HG02798 (cell line): ENCODE measurements at regions not wholly inside any gene's neighbourhood (a gene's known extent, or its start where the extent isn't known, plus 50 kb on each side); places are given as distances from the start of the nearest gene placed in this dataset.
"Not testable (repeated sequence)": the region's sequence is repeated elsewhere in the genome, so short reads cannot be mapped to it uniquely, and the experiment has no call there.

Experiments
- ATAC-seq: cut with Tn5 transposase; IDR thresholded peaks from one replicate; pipeline ENCODE4 v1.9.1; 2021; ENCODE audit warnings: mild to moderate bottlenecking; ENCODE audit not compliant: unreplicated experiment, poor library complexity

DNA sequence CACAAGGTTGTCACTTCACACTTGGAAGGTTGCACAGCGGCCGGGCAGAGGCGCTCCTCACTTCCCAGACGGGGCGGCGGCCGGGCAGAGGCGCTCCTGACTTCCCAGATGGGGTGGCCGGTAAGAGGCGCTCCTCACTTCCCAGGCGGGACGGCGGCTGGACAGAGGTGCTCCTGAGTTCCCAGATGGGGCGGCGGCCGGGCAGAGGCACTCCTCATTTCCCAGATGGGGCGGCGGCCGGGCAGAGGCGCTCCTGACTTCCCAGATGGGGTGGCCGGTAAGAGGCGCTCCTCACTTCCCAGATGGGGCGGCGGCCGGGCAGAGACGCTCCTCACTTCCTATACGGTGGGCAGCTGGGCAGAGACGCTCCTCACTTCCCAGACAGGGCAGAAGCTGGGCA lies 199.4 kb upstream of the PODXL start:
- not testable (repeated sequence) for ATAC-seq

DNA sequence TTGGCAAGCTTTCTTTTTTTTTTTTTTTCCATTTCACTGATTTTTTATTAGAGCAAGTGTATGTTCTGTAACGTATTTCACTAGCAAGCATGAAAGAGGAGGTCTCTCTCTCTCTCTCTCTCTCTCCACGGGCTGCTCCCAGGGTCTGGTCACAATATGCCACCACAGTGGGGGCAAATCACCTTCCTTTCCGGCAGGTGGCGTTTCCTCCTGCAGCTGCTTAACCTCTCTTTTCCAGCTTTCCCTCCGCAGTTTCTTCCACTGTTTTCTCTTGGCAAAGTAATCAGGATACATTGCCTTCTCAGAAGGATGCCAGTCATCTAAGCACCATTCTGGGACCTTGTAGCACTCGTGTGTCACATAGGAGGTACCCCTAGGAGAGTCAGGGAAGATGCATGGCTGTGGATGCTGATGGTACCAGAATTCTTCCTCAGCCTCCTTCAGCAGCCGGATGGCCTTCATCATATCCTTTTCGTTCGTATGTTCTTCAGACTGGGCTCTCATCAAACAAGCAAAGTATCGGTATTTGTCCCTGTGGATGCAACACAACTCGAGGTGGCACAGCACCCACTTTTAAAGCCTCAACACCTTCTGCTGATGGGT lies 197.3 kb upstream of the PODXL start:
- no peak for ATAC-seq

DNA sequence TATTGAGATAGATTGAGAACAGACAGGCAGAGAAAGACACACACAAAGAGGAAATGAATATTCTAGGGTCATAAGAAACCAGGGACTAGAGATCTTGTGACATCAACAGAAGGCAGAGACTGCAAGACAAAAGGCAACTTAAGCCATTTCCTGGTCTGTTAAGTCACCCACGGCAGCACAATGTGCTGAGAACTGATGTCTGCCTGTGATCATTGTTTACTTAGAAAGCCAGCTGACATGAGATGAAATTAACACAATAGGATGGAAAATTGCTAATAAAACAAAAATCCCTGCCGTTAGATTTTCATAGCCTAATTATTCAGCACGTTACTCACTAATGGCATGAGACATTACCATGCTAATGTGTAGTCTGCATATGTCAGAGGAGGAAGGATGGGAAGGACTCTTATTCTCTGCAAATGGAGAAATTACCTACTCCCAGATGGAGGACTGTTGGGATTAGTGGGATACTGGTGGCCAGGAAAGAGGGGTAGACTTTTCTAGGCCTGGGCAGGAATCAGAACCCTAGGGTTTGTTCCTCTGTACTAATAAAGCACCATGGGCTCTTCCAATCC lies 191.3 kb upstream of the PODXL start:
- no peak for ATAC-seq

DNA sequence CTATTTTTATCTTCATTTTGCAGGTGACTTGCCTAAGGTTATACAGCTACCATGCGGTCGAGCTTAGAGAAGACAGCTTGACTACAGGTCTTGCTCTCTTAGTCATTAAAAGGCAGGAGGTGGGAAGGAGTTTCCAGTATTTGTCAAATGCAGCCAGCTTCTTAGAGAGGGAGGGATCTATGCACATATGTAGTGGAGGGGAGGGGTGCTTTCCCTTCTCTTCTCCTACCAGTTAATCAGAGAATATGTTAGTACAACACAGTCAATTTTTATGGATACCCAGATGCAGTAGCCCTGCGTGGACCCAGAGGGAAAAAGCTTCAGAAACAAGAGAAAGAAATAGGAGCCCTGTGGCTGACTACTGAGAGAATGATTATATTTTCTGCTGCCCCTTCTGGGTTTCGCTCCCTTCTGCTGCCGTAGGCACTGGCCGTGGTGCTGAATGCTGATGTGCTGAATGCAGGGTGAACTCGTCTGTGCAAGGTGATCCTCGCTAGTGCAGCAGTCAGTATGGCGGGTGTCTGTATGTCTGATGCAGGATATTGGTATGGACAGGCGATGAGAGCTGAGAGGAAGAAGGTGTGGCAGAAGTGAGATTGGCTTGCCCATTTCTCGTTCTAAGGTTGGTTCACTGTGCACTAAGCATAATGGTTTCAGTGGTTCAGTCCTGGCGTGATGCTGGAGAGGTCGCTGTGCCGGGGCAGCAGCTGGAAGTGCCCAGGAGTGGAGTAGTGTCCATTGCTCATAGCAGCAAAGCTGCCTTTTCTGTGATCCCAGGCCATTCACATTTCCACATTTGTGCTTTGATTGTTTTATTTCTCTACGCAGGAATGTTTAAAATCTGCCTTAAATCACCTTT lies 189.2 kb upstream of the PODXL start:
- ATAC-seq, result no peak

DNA sequence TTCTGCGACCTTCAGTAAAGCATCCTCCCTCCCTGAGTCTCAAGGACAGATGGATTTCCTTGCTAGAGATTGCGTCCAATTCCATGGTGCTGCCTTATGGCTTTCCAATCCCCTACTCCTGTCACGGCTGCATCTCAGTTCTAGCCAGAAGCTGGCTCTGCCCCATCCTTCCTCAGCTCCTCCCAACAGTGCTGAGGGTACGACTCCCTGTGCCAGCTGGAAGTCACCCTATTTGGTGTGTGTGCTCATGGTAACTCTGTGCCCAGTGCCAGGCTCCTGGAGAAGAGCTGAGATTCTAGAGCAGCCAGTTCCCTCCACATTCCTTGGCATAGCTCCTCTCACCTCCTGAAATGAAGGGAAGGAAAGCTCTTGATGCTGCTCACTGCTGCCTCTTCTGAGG lies 185.0 kb upstream of the PODXL start:
- ATAC-seq, result no peak

DNA sequence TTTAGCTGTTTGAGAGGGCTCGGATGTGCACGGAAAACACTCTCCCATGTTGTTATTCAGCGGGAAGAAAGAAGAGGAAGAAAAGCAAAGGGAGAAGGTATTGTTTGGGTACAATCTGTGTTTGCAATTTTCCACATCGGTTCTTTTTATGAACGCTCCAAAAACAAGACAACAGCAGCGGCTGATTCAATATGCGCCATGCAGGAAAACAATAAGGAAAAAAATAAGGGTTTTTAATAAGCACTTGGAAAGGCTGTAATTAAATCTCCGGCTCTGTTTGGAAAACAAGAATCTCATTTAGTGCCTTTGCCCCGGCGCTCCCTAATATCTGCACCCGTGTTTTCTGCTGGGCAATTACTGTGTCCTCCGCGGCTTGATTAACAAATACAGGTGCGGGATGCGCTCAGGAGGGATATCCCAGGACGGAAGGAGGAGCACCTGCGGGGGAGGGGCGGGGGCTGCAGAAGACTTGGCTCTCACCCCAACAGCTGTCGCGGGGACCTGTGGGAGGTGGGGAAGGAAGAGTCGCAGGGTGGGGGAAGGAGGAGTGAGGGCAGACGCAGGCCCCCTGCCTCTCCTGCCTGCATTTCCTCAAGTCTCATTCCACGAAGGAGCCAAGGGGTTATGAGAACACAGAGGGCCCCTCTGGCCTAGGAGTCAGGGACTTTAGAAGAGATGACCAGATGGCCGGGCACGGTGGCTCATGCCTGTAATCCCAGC lies 181.5 kb upstream of the PODXL start:
- ATAC-seq, result no peak

DNA sequence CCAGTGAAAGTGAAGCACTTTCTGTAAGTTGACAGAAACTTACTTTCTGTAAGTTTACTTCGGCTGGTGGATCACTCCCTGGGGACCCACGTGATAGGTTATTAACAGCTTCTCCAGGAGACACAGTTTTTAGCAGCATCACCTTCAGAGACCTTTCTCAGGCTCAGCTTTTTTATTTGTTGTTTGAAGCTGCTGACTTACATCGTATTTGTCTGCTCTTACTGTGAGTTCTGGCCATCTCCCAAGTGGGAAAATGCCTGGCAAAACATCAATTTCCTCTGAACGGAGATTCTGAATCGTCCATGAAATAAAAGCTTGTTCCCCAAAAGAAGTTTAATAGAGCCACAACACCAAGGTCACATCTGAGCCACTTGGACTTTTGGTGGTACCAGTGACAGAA lies 178.7 kb upstream of the PODXL start:
- no peak for ATAC-seq

DNA sequence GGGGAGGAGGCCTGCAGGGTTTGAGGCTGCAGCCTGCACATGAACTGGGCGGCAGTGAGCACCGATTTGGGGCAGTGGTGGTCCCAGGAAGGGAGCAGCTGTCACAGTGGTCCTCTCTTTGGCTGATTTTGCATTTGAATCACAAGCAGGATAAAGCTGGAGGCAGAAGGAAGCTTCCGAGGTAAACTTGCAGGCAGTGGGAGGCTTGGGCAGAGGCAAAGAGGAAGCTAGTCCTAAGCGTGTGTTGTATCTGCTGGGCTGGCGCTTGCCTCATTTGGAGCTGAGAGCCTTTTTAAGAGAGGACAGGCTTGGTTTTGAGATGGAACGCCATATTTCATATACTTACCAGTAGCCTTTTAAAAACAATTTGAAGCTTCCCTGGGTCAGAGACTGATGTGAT lies 177.2 kb upstream of the PODXL start:
- ATAC-seq, result no peak

DNA sequence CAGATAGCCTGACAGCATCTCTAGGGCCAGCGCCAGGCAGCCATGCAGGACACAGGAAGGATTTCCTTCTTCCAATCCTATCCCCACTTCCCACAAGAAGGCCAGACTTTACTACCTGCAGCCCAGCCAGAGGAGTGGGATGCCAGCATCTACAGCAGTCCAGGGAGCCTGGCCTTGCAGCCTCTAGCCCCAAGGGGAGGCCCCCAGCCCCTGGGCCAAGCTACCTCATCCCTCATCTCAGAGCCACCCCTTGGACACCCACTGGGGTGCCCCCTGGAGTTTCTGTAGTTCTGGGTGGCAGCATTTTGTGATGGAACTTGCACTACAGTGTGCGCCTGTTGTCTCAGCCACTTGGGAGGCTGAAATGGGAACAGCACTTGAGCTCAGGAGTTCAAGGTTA lies 170.8 kb upstream of the PODXL start:
- no peak for ATAC-seq

DNA sequence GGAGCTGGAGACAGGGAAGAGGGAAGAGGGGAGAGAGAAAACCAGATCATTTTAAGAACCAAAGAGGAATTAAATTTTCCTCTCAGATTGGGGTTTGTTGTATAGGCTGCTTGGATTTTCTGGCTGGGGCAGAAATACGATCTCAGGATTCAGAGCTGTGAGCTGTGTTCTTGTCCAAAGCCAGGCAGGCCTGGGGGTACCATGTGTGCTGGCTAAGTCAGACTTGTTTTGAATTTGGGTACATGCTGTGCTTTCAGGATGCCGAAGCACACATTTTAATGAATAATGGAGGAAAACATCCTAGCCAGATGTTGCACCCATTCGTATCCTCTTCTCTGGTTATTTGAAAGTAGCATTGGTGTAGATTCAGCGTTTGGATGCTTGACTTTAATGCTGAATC lies 170.3 kb upstream of the PODXL start:
- ATAC-seq, result no peak

DNA sequence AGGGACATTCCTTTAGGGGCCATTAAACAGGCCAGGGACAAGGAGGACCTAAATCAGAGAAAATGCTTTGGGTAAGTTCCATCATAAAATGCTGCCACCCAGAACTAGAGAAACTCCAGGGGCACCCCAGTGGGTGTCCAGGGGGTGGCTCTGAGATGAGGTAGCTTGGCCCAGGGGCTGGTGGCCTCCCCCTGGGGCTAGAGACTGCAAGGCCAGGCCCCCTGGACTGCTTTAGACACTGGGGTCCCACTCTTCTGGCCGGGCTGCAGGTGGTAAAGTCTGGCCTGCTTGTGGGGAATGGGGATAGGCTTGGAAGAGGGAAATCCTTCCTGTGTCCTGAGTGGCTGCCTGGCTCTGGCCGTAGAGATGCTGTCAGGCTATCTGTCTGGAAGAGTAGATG lies 169.6 kb upstream of the PODXL start:
- ATAC-seq, result no peak

DNA sequence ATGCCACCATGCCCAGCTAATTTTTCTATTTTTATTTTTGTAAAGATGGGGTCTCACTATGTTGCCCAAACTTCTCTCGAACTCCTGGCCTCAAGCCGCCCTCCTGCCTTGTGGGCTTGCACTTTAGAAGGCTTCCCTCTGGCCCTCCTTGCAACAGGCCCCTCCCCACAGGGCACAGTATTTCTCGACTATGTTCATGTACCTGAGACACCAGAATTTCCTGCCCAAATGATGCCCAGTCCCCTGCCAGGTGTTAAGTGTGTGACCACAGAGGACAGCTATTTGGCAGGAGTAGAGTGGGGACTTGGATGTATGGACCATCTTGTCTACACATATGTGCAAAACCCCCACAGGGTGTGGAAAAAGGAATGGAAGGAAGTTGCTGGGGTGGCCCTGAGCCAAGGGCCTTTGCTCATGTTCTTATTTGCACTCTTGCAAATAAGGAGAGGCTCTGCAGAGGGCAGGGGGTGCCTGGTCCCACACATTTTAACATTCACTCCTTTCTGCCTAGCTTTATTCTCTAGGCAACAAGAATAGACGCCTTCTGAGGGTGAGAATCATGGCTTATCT lies 168.4 kb upstream of the PODXL start:
- ATAC-seq, result no peak

DNA sequence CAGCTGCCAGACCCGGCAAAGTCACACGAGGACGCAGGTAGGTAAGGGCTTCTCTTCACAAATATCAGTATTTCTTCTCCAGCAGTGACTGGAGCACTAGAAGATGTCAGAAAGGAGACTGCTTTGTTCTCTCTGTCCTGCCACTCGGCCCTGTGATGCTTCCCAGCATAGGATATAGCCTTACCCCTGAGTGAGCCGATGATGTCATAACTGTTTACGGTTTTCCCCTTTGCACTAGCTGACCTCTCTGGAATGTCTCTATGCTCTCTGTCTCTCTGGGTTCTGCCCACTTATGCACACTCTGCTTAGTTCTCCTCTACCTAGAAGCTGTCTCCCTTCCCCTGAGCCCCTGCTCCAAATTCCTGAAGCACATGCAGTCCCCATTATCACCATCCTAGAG lies 167.5 kb upstream of the PODXL start:
- ATAC-seq, result no peak

DNA sequence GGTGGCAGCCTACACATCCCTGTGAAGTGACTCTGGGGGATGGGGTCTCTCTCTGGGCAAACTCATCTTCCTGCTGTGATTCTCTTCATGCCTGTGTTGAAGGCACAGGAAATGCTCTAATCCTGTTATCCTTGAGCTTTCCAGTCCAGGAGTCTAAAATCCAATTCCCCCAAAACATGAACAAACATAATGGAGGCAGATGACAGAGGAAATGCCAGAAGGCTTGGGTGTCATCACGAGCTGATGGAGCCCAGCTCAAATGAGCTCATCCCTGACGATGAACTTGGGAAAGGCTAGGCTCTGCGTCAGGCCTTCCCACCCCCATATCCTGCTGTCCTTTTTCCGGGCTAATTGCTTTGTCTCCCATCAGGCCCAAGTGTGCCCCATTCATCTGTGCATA lies 165.9 kb upstream of the PODXL start:
- no peak for ATAC-seq

DNA sequence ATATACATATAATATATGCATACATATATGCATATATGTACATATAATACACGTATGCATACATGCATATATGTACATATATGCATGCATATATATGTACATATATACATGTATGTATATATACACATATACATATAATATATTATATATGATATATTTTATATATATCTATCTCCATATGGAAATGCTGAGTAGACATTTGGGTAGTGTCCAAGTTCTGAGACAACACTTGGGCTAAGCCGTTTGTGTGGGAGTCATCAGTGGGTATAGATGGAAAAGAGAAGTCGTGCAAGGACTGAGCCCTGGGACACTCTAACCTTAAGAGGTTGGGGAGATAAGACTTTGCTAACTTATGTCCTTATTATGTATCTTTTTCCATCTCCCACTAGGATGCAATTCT lies 165.2 kb upstream of the PODXL start:
- no peak for ATAC-seq

DNA sequence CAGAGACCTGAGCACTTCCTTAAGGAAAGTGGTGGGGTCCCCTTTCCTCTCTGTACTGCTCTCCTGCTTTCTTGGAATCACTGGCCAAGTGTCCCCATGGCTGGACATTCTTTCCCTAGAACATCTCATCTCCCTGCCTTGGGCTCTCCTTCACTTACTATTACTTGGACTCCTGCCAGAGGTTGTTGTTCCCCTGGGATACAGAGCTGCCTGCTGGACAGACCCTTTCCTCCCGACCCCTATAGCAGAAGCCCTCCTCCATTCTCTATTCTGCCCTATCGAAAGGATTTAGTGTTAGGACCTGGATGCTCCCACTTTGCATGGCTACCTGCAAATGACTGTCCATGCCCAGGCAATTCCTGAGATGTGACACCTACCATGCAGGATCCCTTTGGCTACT lies 164.3 kb upstream of the PODXL start:
- no peak for ATAC-seq

DNA sequence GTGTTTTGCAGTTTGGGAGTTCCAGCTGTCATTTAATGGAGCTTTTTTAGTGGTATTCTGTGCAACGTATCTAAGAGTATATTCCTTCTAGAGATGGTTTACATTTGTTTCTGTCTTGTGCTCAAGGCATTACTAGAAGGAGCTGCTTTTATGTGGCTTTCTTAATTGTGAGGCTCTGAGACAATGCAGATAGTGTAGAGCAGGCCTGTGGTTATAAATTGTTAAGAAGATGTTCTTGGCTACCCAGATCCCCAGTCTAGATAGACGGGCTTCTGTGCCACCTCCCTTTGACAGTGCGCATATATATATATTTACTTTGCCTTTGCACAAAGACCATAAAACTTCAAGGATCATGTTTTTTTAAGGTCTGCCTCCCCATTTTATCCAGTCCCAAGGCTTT lies 160.8 kb upstream of the PODXL start:
- no peak for ATAC-seq

DNA sequence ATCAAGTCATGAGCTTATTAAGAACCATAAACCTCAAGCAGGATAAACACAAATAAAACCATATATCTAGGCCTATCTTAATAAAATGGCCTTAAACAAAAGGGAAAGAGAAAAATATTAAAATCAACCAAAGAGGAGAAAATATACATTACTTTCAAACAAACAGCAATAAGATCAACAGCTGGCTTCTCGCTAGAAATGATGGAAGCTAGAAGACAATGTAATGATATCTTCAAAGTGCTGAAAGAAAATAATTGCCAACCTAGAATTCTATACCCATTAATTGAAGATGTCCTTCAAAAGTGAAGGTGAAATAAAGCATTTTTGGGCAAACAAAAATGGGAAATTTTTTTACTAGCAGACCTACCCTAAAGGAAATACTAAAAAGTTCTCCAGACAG lies 142.9 kb upstream of the PODXL start:
- ATAC-seq, result no peak

DNA sequence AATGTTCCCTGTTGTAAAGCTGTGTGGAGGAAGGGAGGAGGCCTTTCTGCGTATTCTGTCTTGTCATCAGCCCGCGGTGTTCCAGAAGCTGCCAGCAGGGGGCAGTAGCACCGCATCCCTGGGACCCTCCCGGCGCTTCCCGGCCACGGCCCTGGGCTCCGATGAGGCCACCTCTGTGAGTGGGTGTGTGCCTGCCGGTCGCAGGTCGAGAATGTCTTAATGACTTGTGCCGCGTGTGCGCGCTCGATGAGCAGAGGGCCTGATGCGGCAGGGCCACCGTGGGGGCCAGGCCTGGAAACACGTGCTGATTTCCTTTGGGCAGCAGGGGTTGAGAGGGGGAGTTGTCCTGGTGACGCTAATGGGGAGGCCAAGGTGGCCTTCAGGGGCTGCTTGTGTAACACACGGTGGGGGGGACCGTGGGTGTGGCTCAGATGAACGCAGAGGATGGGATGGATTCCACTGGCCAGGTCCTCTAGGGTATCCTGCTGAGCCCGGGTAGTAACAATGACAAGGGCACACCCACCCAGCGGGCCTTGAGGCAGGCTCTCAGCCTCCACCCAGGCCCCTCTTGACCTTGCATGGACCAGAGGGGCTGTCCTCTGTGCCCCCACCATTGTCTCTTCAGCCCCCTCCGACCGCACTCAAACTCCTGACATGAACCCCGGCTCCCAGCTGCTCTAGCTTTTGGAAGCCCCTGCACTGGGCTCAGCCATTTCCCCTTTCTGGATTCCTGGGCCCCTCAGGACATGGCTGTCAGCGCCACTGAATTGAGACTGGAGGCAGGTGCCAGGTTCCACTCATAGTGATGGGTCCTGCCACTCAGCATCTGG lies 135.9 kb upstream of the PODXL start:
- no peak for ATAC-seq
